H9 (cell line): ENCODE measurements at regions not wholly inside any gene's neighbourhood (a gene's known extent, or its start where the extent isn't known, plus 50 kb on each side); places are given as distances from the start of the nearest gene placed in this dataset.

Experiments used
- DNase-seq: peaks from one replicate; pipeline ENCODE4 v3.0.0-alpha.2; 2017
- H2AFZ ChIP-seq: one replicate; pipeline ENCODE4 v1.6.1; 2013; ENCODE audit warnings: mild to moderate bottlenecking, low read length, control low read depth, moderate library complexity
- H2AK5ac ChIP-seq: 2 replicates; pipeline ENCODE4 v1.6.1; 2013; ENCODE audit warnings: low read length, control low read depth, mixed read lengths; ENCODE audit not compliant: insufficient read length
- H2BK120ac ChIP-seq: one replicate; pipeline ENCODE4 v1.6.1; 2013; ENCODE audit warnings: low read depth, mild to moderate bottlenecking, low read length, control low read depth, inconsistent platforms; ENCODE audit not compliant: poor library complexity, severe bottlenecking
- H2BK12ac ChIP-seq: 2 replicates; pipeline ENCODE4 v1.6.1; 2013; ENCODE audit warnings: low read length, control low read depth, mixed read lengths, low read depth; ENCODE audit not compliant: insufficient read length
- H2BK15ac ChIP-seq: 2 replicates; pipeline ENCODE4 v1.6.1; 2013; ENCODE audit warnings: low read depth, low read length, control low read depth
- H2BK20ac ChIP-seq: one replicate; pipeline ENCODE4 v1.6.1; 2013; ENCODE audit warnings: low read depth, mild to moderate bottlenecking, low read length, control low read depth, inconsistent platforms; ENCODE audit not compliant: poor library complexity, severe bottlenecking
- H2BK5ac ChIP-seq: 2 replicates; pipeline ENCODE4 v1.6.1; 2013; ENCODE audit warnings: low read length, control low read depth, mixed read lengths; ENCODE audit not compliant: insufficient read length
- H3K14ac ChIP-seq: 2 replicates; pipeline ENCODE4 v1.6.1; 2013; ENCODE audit warnings: low read length, control low read depth; ENCODE audit not compliant: insufficient read depth
- H3K18ac ChIP-seq: 2 replicates; pipeline ENCODE4 v1.6.1; 2013; ENCODE audit warnings: low read depth, mild to moderate bottlenecking, mixed read lengths, low read length, control low read depth; ENCODE audit not compliant: insufficient read length
- H3K23ac ChIP-seq: 2 replicates; pipeline ENCODE4 v1.6.1; 2013; ENCODE audit warnings: low read length, control low read depth, mixed read lengths, low read depth; ENCODE audit not compliant: insufficient read length
- H3K23me2 ChIP-seq: 2 replicates; pipeline ENCODE4 v1.6.1; 2013; ENCODE audit warnings: low read depth, mild to moderate bottlenecking, mixed read lengths, low read length, control low read depth; ENCODE audit not compliant: insufficient read length, poor library complexity, severe bottlenecking
- H3K27ac ChIP-seq: 2 replicates; pipeline ENCODE4 v1.5.1; 2013; ENCODE audit warnings: low read length, control low read depth, mixed read lengths, low read depth; ENCODE audit not compliant: insufficient read length
- H3K27me3 ChIP-seq: 2 replicates; pipeline ENCODE4 v1.6.1; 2013; ENCODE audit warnings: low read length, control low read depth, inconsistent platforms; ENCODE audit not compliant: insufficient read depth
- H3K4ac ChIP-seq: 2 replicates; pipeline ENCODE4 v1.6.1; 2013; ENCODE audit warnings: low read depth, mild to moderate bottlenecking, control low read depth, inconsistent platforms, low read length, moderate library complexity
- H3K4me1 ChIP-seq: 2 replicates; pipeline ENCODE4 v1.6.1; 2013; ENCODE audit warnings: low read length, control low read depth, inconsistent platforms; ENCODE audit not compliant: insufficient read depth
- H3K4me2 ChIP-seq: 2 replicates; pipeline ENCODE4 v1.6.1; 2013; ENCODE audit warnings: low read length, control low read depth, mixed read lengths; ENCODE audit not compliant: insufficient read length, insufficient read depth
- H3K56ac ChIP-seq: 2 replicates; pipeline ENCODE4 v1.6.1; 2013; ENCODE audit warnings: low read depth, mild to moderate bottlenecking, mixed read lengths, low read length, control low read depth; ENCODE audit not compliant: insufficient read length
- H3K79me1 ChIP-seq: 2 replicates; pipeline ENCODE4 v1.6.1; 2013; ENCODE audit warnings: low read depth, mild to moderate bottlenecking, moderate library complexity, low read length, control low read depth, inconsistent platforms; ENCODE audit not compliant: insufficient read depth, poor library complexity, severe bottlenecking
- H3K79me2 ChIP-seq: 2 replicates; pipeline ENCODE4 v1.6.1; 2013; ENCODE audit warnings: low read length, control low read depth, inconsistent platforms; ENCODE audit not compliant: insufficient read depth
- H3K9ac ChIP-seq: 2 replicates; pipeline ENCODE4 v1.6.1; 2013; ENCODE audit warnings: low read length, control low read depth, mixed read lengths; ENCODE audit not compliant: insufficient read length; ENCODE audit errors: extremely low read depth
- H3K9me3 ChIP-seq: one replicate; pipeline ENCODE4 v1.6.1; 2013; ENCODE audit warnings: low read depth, low read length, inconsistent platforms; ENCODE audit not compliant: control insufficient read depth
- H3T11ph ChIP-seq: one replicate; pipeline ENCODE4 v1.6.1; 2013; ENCODE audit warnings: mild to moderate bottlenecking, low read length, control low read depth, inconsistent platforms
- H4K20me1 ChIP-seq: one replicate; pipeline ENCODE4 v1.6.1; 2013; ENCODE audit not compliant: control insufficient read depth, insufficient read length, insufficient read depth
- H4K5ac ChIP-seq: 2 replicates; pipeline ENCODE4 v1.6.1; 2013; ENCODE audit warnings: low read depth, mild to moderate bottlenecking, mixed read lengths, low read length, control low read depth; ENCODE audit not compliant: insufficient read length
- H4K8ac ChIP-seq: replicated peaks from 2 replicates; pipeline ENCODE4 v1.6.1; 2013; ENCODE audit warnings: low read length, control low read depth, mixed read lengths, low read depth; ENCODE audit not compliant: insufficient read length
- H4K91ac ChIP-seq: 2 replicates; pipeline ENCODE4 v1.6.1; 2013; ENCODE audit warnings: low read depth, mild to moderate bottlenecking, moderate library complexity, mixed read lengths, low read length, control low read depth; ENCODE audit not compliant: insufficient read length
- H3K27ac Mint-ChIP-seq, 3 experiments: 2 replicates in 2 of 3; 3 replicates in 1 of 3; pipeline ENCODE4 v1.8.0; 2020 to 2021; ENCODE audit warnings: mixed read lengths in 3 of 3, mild to moderate bottlenecking in 1 of 3, moderate library complexity in 1 of 3
- H3K27me3 Mint-ChIP-seq: 2 replicates; pipeline ENCODE4 v1.8.0; 2021; ENCODE audit warnings: low read depth, mild to moderate bottlenecking, moderate library complexity, mixed read lengths
- H3K36me3 Mint-ChIP-seq, 3 experiments: 2 replicates in 2 of 3; 3 replicates in 1 of 3; pipeline ENCODE4 v1.8.0; 2020 to 2021; ENCODE audit warnings: low read depth in 3 of 3, mixed read lengths in 3 of 3; ENCODE audit not compliant: insufficient read depth in 1 of 3
- H3K4me1 Mint-ChIP-seq, 2 experiments: 2 replicates each; pipeline ENCODE4 v1.8.0; 2020; ENCODE audit warnings: mixed read lengths in 2 of 2
- H3K4me3 Mint-ChIP-seq, 2 experiments: 2 replicates in 1 of 2; 3 replicates in 1 of 2; pipeline ENCODE4 v1.8.0; 2020 to 2021; ENCODE audit warnings: mild to moderate bottlenecking in 2 of 2, mixed read lengths in 2 of 2, moderate library complexity in 1 of 2
- H3K9me3 Mint-ChIP-seq, 2 experiments: 2 replicates in 1 of 2; 3 replicates in 1 of 2; pipeline ENCODE4 v1.8.0; 2020; ENCODE audit warnings: mild to moderate bottlenecking in 2 of 2, mixed read lengths in 2 of 2, moderate library complexity in 1 of 2
- WGBS: extraction: QIAGEN DNeasy Blood & Tissue Kit; methylation state at CpG from one replicate; pipeline ENCODE4 v1.1.7; 2013; ENCODE audit warnings: missing lambda C conversion rate, low lambda C conversion rate, mixed read lengths; ENCODE audit not compliant: insufficient read length; ENCODE audit errors: extremely low coverage; 5-methylcytosine and 5-hydroxymethylcytosine counted together
- TF ChIP-seq, protein P1 (sequence below): fragments of 200-600 bp; sonication (generic); conservative IDR thresholded peaks from 3 replicates; pipeline ENCODE4 v1.8.0; 2021; ENCODE audit warnings: antibody characterized with exemption, mild to moderate bottlenecking

DNA sequence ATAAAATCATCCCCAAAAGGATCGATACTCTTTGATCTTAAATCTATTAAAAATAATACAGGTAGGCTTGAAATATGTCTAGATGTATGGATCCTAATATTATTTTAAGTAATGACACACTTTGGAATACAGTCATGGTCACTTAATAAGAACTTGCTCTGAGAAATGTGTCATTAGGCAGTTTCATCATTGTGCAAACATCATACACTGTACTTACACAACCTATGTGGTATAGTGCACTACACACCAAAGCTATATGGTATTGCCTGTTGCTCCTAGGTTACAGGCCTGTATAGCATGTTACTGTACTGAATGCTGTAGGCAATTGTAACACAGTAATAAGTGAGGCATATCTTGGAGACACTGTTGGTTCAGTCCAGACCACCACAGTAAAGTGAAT, 307.1 kb downstream of the RAP2B start:
- Histone ChIP-seq H2AFZ (no peak overlapping the region), H3K23ac (no peak overlapping the region), H3K9me3 (no peaks in the 10 kb centered on the region), H4K5ac (no peak overlapping the region), H3K4me1 (no peaks in the 10 kb centered on the region), H3K14ac (no peak overlapping the region), H3T11ph (no peak overlapping the region), H2BK20ac (no peak overlapping the region), H3K79me1 (no peaks in the 10 kb centered on the region), H2BK120ac (no peak overlapping the region), H3K27ac (no peak overlapping the region), H4K20me1 (no peaks in the 10 kb centered on the region), H3K56ac (no peak overlapping the region), H3K79me2 (no peaks in the 10 kb centered on the region), H2BK12ac (no peak overlapping the region), H3K9ac (no peak overlapping the region), H2BK15ac (no peak overlapping the region), H3K4ac (no peak overlapping the region), H3K23me2 (no peaks in the 10 kb centered on the region), H4K91ac (no peak overlapping the region), H3K4me2 (no peak overlapping the region), H3K18ac (no peak overlapping the region), H2BK5ac (no peak overlapping the region), H4K8ac (no peak overlapping the region), H2AK5ac (no peak overlapping the region), H3K27me3 (no peaks in the 10 kb centered on the region)
- no peak overlapping the region for H3K4me3 Mint-ChIP-seq
- H3K9me3 Mint-ChIP-seq = no peaks in the 10 kb centered on the region; a peak in 1 of 5 replicates
- no peaks in the 10 kb centered on the region for H3K27me3 Mint-ChIP-seq
- TF ChIP-seq, protein P1, sequence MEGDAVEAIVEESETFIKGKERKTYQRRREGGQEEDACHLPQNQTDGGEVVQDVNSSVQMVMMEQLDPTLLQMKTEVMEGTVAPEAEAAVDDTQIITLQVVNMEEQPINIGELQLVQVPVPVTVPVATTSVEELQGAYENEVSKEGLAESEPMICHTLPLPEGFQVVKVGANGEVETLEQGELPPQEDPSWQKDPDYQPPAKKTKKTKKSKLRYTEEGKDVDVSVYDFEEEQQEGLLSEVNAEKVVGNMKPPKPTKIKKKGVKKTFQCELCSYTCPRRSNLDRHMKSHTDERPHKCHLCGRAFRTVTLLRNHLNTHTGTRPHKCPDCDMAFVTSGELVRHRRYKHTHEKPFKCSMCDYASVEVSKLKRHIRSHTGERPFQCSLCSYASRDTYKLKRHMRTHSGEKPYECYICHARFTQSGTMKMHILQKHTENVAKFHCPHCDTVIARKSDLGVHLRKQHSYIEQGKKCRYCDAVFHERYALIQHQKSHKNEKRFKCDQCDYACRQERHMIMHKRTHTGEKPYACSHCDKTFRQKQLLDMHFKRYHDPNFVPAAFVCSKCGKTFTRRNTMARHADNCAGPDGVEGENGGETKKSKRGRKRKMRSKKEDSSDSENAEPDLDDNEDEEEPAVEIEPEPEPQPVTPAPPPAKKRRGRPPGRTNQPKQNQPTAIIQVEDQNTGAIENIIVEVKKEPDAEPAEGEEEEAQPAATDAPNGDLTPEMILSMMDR = no peak
- DNase-seq = no peak
- no peak overlapping the region for H3K27ac Mint-ChIP-seq
- no peaks in the 10 kb centered on the region for H3K36me3 Mint-ChIP-seq
- WGBS = no CpG with 5 or more reads among the region's 1 CpG
- H3K4me1 Mint-ChIP-seq = no peaks in the 10 kb centered on the region
